ENCODE measurements at regions not wholly inside any gene's neighbourhood (a gene's known extent, or its start where the extent isn't known, plus 50 kb on each side); places are given as distances from the start of the nearest gene placed in this dataset.

- TF ChIP-seq ZNF70 (CRISPR knock-in tag; IDR thresholded peaks at IDR 0.05) (no peak), POU6F1 (CRISPR knock-in tag; IDR thresholded peaks at IDR 0.05; ENCODE audit: borderline replicate concordance, low read depth) (no peak), CREB5 (CRISPR knock-in tag; IDR thresholded peaks at IDR 0.05; ENCODE audit: low read depth) (no peak), GLIS3 (CRISPR knock-in tag; IDR thresholded peaks at IDR 0.05) (no peak), ZFP30 (CRISPR knock-in tag; IDR thresholded peaks at IDR 0.05) (no peak)
Observed at GRCh38 chr3:21995079-21995607, 244.1 kb upstream of the ZNF385D start.

Data from SK-N-SH treated with all-trans-retinoic acid at 6 μM for 48 hours (cell line).